Common myeloid progenitor, CD34-positive (primary cell): ENCODE measurements at regions not wholly inside any gene's neighbourhood (a gene's known extent, or its start where the extent isn't known, plus 50 kb on each side); places are given as distances from the start of the nearest gene placed in this dataset.

ENCODE experiments used
- CTCF ChIA-PET: fragments of 350-600 bp; sonication (Branson Sonifier 250); formaldehyde crosslinking; loops from one replicate; lab custom pipeline; 2021; ENCODE audit warnings: antibody characterized with exemption; lab: Charles Lee
- POLR2A ChIA-PET: fragments of 350-600 bp; sonication (Branson Sonifier 250); formaldehyde crosslinking; loops from one replicate; lab custom pipeline; 2021; ENCODE audit warnings: antibody characterized with exemption; lab: Charles Lee
- DNase-seq, 3 donors: peaks; one replicate each; pipeline versions ENCODE4 v3.0.0 to v3.0.0-alpha.2; 2013
- H3K27ac ChIP-seq, 2 experiments: 1 replicate in 1 of 2; 2 replicates in 1 of 2; pipeline ENCODE4 v1.7.0; 2013; ENCODE audit warnings: inconsistent platforms in 2 of 2, low read length in 2 of 2, mild to moderate bottlenecking in 2 of 2, low read depth in 1 of 2, moderate library complexity in 1 of 2; ENCODE audit not compliant: severe bottlenecking in 2 of 2, insufficient read depth in 1 of 2, poor library complexity in 1 of 2
- H3K27me3 ChIP-seq, 5 experiments: replicated peaks in 2 of 5; 1 replicate in 3 of 5; 2 replicates in 2 of 5; pipeline versions ENCODE4 v1.6.1 to v1.7.0; 2013; ENCODE audit warnings: low read length in 4 of 5, mild to moderate bottlenecking in 2 of 5, moderate library complexity in 2 of 5, inconsistent platforms in 1 of 5; ENCODE audit not compliant: insufficient read depth in 5 of 5, control insufficient read depth in 4 of 5
- H3K36me3 ChIP-seq, 4 experiments: 1 replicate in 2 of 4; 2 replicates in 2 of 4; pipeline versions ENCODE4 v1.6.1 to v1.7.0; 2013; ENCODE audit warnings: low read length in 3 of 4, control low read depth in 1 of 4, mild to moderate bottlenecking in 1 of 4; ENCODE audit not compliant: control insufficient read depth in 4 of 4, insufficient read depth in 4 of 4
- H3K4me1 ChIP-seq, 4 experiments: 1 replicate in 3 of 4; 2 replicates in 1 of 4; pipeline versions ENCODE4 v1.6.1 to v1.7.1; 2013; ENCODE audit warnings: low read length in 3 of 4, mild to moderate bottlenecking in 3 of 4, control low read depth in 1 of 4, inconsistent platforms in 1 of 4, moderate library complexity in 1 of 4; ENCODE audit not compliant: control insufficient read depth in 4 of 4, insufficient read depth in 4 of 4; ENCODE audit errors: control extremely low read depth in 1 of 4
- H3K4me3 ChIP-seq, 7 experiments: 1 replicate in 4 of 7; 2 replicates in 3 of 7; pipeline versions ENCODE4 v1.5.1 to v1.7.0; 2013; ENCODE audit warnings: mild to moderate bottlenecking in 7 of 7, low read length in 6 of 7, moderate library complexity in 6 of 7, inconsistent platforms in 2 of 7, low read depth in 2 of 7, control low read depth in 1 of 7; ENCODE audit not compliant: insufficient read depth in 4 of 7, control insufficient read depth in 1 of 7; ENCODE audit errors: extremely low read depth in 1 of 7
- H3K9me3 ChIP-seq, 5 experiments: 1 replicate in 4 of 5; 2 replicates in 1 of 5; pipeline versions ENCODE4 v1.6.1 to v1.7.1; 2013; ENCODE audit warnings: low read length in 4 of 5, mild to moderate bottlenecking in 2 of 5, inconsistent platforms in 1 of 5, low read depth in 1 of 5, moderate library complexity in 1 of 5; ENCODE audit not compliant: control insufficient read depth in 4 of 5, insufficient read depth in 2 of 5; ENCODE audit errors: control extremely low read depth in 1 of 5
- WGBS: methylation state at CpG from one replicate; pipeline ENCODE4 v1.1.5; 2013; ENCODE audit not compliant: insufficient coverage; 5-methylcytosine and 5-hydroxymethylcytosine counted together

GRCh38 chr6:113629975-113630737 is 227.0 kb upstream of the MARCKS start:
- no peak overlapping the region for H3K4me3 ChIP-seq
- ChIA-PET CTCF (no interaction called here), POLR2A (no interaction called here)
- no peak overlapping the region for H3K27ac ChIP-seq
- no peaks in the 10 kb centered on the region for H3K27me3 ChIP-seq
- no CpG with 5 or more reads among the region's 1 CpG for WGBS
- no peaks in the 10 kb centered on the region for H3K36me3 ChIP-seq
- no peaks in the 10 kb centered on the region for H3K9me3 ChIP-seq
- DNase-seq = peak in 2 of 3 donors; percentile 69 to 74
- H3K4me1 ChIP-seq = peaks cover 16 to 49% (median 24%) of the 10 kb centered on the region in 4 experiments

GRCh38 chr6:113630738-113631535 is 226.2 kb upstream of the MARCKS start:
- peak overlapping the region in 3 of 7 experiments; percentile 9 to 46 (median 20) for H3K4me3 ChIP-seq
- no peaks in the 10 kb centered on the region for H3K9me3 ChIP-seq
- no peaks in the 10 kb centered on the region for H3K36me3 ChIP-seq
- no peaks in the 10 kb centered on the region for H3K27me3 ChIP-seq
- WGBS = 48% methylated on average over 4 of the region's 7 CpGs
- H3K27ac ChIP-seq = peak overlapping the region; percentile 29 to 73
- CTCF ChIA-PET = no interaction called here
- peaks cover 16 to 52% (median 25%) of the 10 kb centered on the region in 4 experiments for H3K4me1 ChIP-seq
- POLR2A ChIA-PET = no interaction called here
- DNase-seq = peak; percentile 29 to 83 (median 78)

GRCh38 chr6:113631666-113632065 is 225.5 kb upstream of the MARCKS start:
- Histone ChIP-seq H3K27ac (peak overlapping the region in 1 of 2 experiments; percentile 16), H3K9me3 (no peaks in the 10 kb centered on the region), H3K4me3 (no peak overlapping the region), H3K4me1 (peaks cover 16 to 52% (median 25%) of the 10 kb centered on the region in 4 experiments), H3K27me3 (no peaks in the 10 kb centered on the region), H3K36me3 (no peaks in the 10 kb centered on the region)
- POLR2A ChIA-PET = interaction anchor here (0.5 kb wide), 1 partner anchor 621 kb away, joined by 7 read pairs; no protein-coding TSS in a partner anchor
- 89% methylated on average over 2 of the region's 3 CpGs for WGBS
- DNase-seq = no peak
- CTCF ChIA-PET = no interaction called here

GRCh38 chr6:113632220-113632864 is 224.8 kb upstream of the MARCKS start:
- Histone ChIP-seq H3K36me3 (no peaks in the 10 kb centered on the region), H3K9me3 (no peaks in the 10 kb centered on the region), H3K4me1 (peaks cover 16 to 52% (median 25%) of the 10 kb centered on the region in 4 experiments), H3K27me3 (no peaks in the 10 kb centered on the region), H3K4me3 (no peak overlapping the region), H3K27ac (no peak overlapping the region)
- DNase-seq = peak in 2 of 3 donors; percentile 34 to 46
- WGBS = 65% methylated on average over 6 of the region's 8 CpGs
- POLR2A ChIA-PET = interaction anchor here (0.5 kb wide), 1 partner anchor 620 kb away, joined by 7 read pairs; no protein-coding TSS in a partner anchor
- CTCF ChIA-PET = no interaction called here

GRCh38 chr6:113633638-113634037 is 223.5 kb upstream of the MARCKS start:
- H3K36me3 ChIP-seq = no peaks in the 10 kb centered on the region
- no peaks in the 10 kb centered on the region for H3K9me3 ChIP-seq
- peaks cover 16 to 52% (median 25%) of the 10 kb centered on the region in 4 experiments for H3K4me1 ChIP-seq
- H3K4me3 ChIP-seq = no peak overlapping the region
- CTCF ChIA-PET = no interaction called here
- DNase-seq = no peak
- no peak overlapping the region for H3K27ac ChIP-seq
- POLR2A ChIA-PET = no interaction called here
- H3K27me3 ChIP-seq = no peaks in the 10 kb centered on the region

- Histone ChIP-seq H3K36me3 (no peaks in the 10 kb centered on the region), H3K4me1 (peaks cover 16 to 44% (median 25%) of the 10 kb centered on the region in 4 experiments), H3K27ac (no peak overlapping the region), H3K4me3 (no peak overlapping the region), H3K27me3 (no peaks in the 10 kb centered on the region), H3K9me3 (no peaks in the 10 kb centered on the region)
- peak; percentile 34 to 80 (median 71) for DNase-seq
- CTCF ChIA-PET = no interaction called here
- POLR2A ChIA-PET = no interaction called here
- 0% methylated on average over 1 of the region's 4 CpGs for WGBS
Measured at GRCh38 chr6:113634352-113635163, 222.6 kb upstream of the MARCKS start.
